ENCODE measurements at regions not wholly inside any gene's neighbourhood (a gene's known extent, or its start where the extent isn't known, plus 50 kb on each side); places are given as distances from the start of the nearest gene placed in this dataset.

GRCh38 chr2:226656367-226656766 is 143.3 kb downstream of the IRS1 start:
- no peak overlapping the region for H3K4me3 ChIP-seq (ENCODE audit: low read depth, low read length)
- DNase-seq (ENCODE audit: low read depth), result no peak
- no peak for TF ChIP-seq CTCF (IDR thresholded peaks at IDR 0.05; ENCODE audit: insufficient read depth, low read depth, low read length, missing control alignments)

GRCh38 chr2:226655871-226656270 is 143.7 kb downstream of the IRS1 start:
- H3K4me3 ChIP-seq (ENCODE audit: low read depth, low read length), result no peak overlapping the region
- no peak for DNase-seq (ENCODE audit: low read depth)
- TF ChIP-seq CTCF (IDR thresholded peaks at IDR 0.05; ENCODE audit: insufficient read depth, low read depth, low read length, missing control alignments), result no peak

GRCh38 chr2:226652983-226653765 is 146.4 kb downstream of the IRS1 start:
- no peak overlapping the region for H3K4me3 ChIP-seq (ENCODE audit: low read depth, low read length)
- no peak for TF ChIP-seq CTCF (IDR thresholded peaks at IDR 0.05; ENCODE audit: insufficient read depth, low read depth, low read length, missing control alignments)

GRCh38 chr2:226652369-226652768 is 147.3 kb downstream of the IRS1 start:
- no peak for TF ChIP-seq CTCF (IDR thresholded peaks at IDR 0.05; ENCODE audit: insufficient read depth, low read depth, low read length, missing control alignments)
- no peak overlapping the region for H3K4me3 ChIP-seq (ENCODE audit: low read depth, low read length)
- DNase-seq (ENCODE audit: low read depth), result peak; percentile 14

More at GRCh38 chr2:226652983-226653765, 146.4 kb downstream of the IRS1 start:
- DNase-seq (ENCODE audit: low read depth), result no peak

- TF ChIP-seq CTCF (IDR thresholded peaks at IDR 0.05; ENCODE audit: insufficient read depth, low read depth, low read length, missing control alignments), result no peak
- DNase-seq (ENCODE audit: low read depth), result peak; percentile 75
- no peak overlapping the region for H3K4me3 ChIP-seq (ENCODE audit: low read depth, low read length)
Measured at GRCh38 chr2:226649871-226650660, 149.6 kb downstream of the IRS1 start.

- no peak for DNase-seq (ENCODE audit: low read depth)
- no peak for TF ChIP-seq CTCF (IDR thresholded peaks at IDR 0.05; ENCODE audit: insufficient read depth, low read depth, low read length, missing control alignments)
- H3K4me3 ChIP-seq (ENCODE audit: low read depth, low read length), result no peak overlapping the region
Measured at GRCh38 chr2:226649201-226649600, 150.4 kb downstream of the IRS1 start.
